Stomach smooth muscle (tissue), 2 donors: ENCODE measurements at regions not wholly inside any gene's neighbourhood (a gene's known extent, or its start where the extent isn't known, plus 50 kb on each side); places are given as distances from the start of the nearest gene placed in this dataset.
"Not testable (repeated sequence)": the region's sequence is repeated elsewhere in the genome, so short reads cannot be mapped to it uniquely, and the experiment has no call there.

Experiments used
- H3K27ac ChIP-seq: one replicate; pipeline ENCODE4 v1.7.0; 2013; ENCODE audit warnings: mild to moderate bottlenecking, low read length, inconsistent platforms
- H3K27me3 ChIP-seq, 2 donors: one replicate each; pipeline ENCODE4 v1.7.0; 2013; ENCODE audit warnings: low read length in 2 of 2; ENCODE audit not compliant: insufficient read depth in 2 of 2, control insufficient read depth in 1 of 2
- H3K36me3 ChIP-seq, 2 donors: one replicate each; pipeline ENCODE4 v1.7.0; 2013; ENCODE audit warnings: low read length in 2 of 2; ENCODE audit not compliant: control insufficient read depth in 2 of 2, insufficient read depth in 2 of 2
- H3K4me1 ChIP-seq: one replicate; pipeline ENCODE4 v1.7.0; 2013; ENCODE audit warnings: low read length; ENCODE audit not compliant: control insufficient read depth, insufficient read depth
- H3K4me3 ChIP-seq, 2 donors: one replicate each; pipeline ENCODE4 v1.7.0; 2013; ENCODE audit warnings: low read length in 2 of 2
- H3K9ac ChIP-seq, 2 donors: one replicate each; pipeline ENCODE4 v1.7.0; 2013; ENCODE audit warnings: low read length in 2 of 2, mild to moderate bottlenecking in 1 of 2
- H3K9me3 ChIP-seq, 2 donors: one replicate each; pipeline ENCODE4 v1.7.0; 2013; ENCODE audit warnings: low read length in 2 of 2; ENCODE audit not compliant: control insufficient read depth in 2 of 2
- donor health status: healthy.
- donor health status: Pancreatic carcinoma.

GRCh38 chr5:39662945-39663344 lies 238.2 kb upstream of the DAB2 start:
- Histone ChIP-seq H3K4me3 (no peak overlapping the region), H3K9ac (no peak overlapping the region), H3K9me3 (no peaks in the 10 kb centered on the region), H3K4me1 (no peaks in the 10 kb centered on the region), H3K36me3 (no peaks in the 10 kb centered on the region), H3K27ac (no peak overlapping the region), H3K27me3 (no peaks in the 10 kb centered on the region)

DNA sequence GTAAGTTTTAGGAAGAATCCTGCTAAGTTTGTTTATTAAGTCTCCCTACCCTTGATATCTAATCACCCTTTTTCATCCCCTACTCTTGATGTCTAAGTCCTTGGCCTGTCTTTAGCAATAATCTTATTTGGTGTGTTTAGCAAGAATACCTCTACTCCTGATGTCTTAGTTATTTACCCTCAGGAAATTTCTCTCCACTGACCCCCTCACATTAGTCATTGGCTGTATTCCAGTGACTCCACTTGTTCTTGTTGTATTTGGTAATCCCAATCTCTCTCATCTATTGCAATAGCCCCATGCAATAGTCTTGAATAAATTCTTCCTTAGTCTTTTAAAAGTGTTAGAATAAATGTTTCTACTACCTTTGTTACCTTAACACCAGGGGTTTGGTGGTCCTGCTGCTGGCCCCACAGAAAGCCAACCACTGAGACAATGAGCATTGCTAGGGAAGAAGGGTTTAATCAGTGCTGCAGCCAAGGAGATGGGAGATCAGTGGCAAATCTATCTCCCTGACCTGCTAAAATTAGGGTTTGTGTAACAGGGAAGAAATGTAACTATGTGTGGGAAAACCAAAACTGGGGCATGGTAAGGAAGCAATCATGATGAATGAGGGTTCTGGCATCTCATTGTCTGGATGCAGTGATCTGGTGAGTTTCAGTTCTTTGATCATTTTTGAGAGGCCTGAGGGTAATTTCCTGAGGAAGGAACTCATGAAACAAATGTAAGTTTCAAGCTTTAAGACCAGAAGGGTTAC lies 236.4 kb upstream of the DAB2 start:
- no peak overlapping the region for H3K27ac ChIP-seq
- H3K9ac ChIP-seq, result no peak overlapping the region
- no peak overlapping the region for H3K4me3 ChIP-seq
- no peaks in the 10 kb centered on the region for H3K36me3 ChIP-seq
- H3K9me3 ChIP-seq, result no peaks in the 10 kb centered on the region
- H3K27me3 ChIP-seq, result no peaks in the 10 kb centered on the region
- H3K4me1 ChIP-seq, result no peaks in the 10 kb centered on the region

DNA sequence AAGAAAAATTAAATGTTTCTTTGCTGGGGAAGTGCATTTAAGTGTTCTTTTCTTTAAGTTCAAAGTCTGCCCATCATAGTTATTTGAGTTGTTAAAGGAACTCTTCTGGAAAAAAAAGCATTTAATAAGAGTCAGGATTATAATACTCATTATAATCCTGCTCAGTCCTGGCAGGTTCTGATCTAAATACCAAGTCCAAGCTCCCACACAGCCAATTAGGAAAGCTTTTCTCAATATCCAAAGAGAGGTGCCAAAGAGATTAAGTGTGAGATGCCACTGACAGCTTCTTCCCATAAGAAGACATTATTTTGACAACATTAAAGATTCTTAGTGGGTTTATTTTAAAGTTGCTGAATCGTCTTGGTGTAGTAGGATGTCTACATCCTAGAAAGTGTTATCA lies 235.2 kb upstream of the DAB2 start:
- no peaks in the 10 kb centered on the region for H3K9me3 ChIP-seq
- H3K27me3 ChIP-seq, result no peaks in the 10 kb centered on the region
- no peak overlapping the region for H3K4me3 ChIP-seq
- H3K9ac ChIP-seq, result no peak overlapping the region
- H3K27ac ChIP-seq, result no peak overlapping the region
- no peaks in the 10 kb centered on the region for H3K36me3 ChIP-seq
- no peaks in the 10 kb centered on the region for H3K4me1 ChIP-seq

DNA sequence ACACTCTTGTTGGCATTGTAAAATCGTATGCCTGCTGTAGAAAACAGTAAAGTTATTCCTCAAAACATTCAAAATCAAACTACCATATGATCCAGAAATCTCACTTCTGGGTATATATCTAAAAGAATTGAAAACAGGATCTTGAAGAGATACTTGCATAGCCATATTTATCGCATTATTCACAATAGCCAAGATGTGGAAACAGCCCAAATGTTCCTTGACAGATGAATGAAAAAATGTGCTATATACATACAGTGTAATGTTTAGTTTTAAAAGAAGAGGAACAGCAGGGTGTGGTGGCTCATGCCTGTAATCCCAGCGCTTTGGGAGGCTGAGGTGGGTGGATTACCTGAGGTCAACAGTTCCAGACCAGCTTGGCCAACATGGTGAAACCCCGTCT lies 234.1 kb upstream of the DAB2 start:
- no peaks in the 10 kb centered on the region for H3K36me3 ChIP-seq
- no peak overlapping the region for H3K27ac ChIP-seq
- no peaks in the 10 kb centered on the region for H3K9me3 ChIP-seq
- H3K4me3 ChIP-seq, result no peak overlapping the region
- no peak overlapping the region for H3K9ac ChIP-seq
- no peaks in the 10 kb centered on the region for H3K4me1 ChIP-seq
- no peaks in the 10 kb centered on the region for H3K27me3 ChIP-seq

DNA sequence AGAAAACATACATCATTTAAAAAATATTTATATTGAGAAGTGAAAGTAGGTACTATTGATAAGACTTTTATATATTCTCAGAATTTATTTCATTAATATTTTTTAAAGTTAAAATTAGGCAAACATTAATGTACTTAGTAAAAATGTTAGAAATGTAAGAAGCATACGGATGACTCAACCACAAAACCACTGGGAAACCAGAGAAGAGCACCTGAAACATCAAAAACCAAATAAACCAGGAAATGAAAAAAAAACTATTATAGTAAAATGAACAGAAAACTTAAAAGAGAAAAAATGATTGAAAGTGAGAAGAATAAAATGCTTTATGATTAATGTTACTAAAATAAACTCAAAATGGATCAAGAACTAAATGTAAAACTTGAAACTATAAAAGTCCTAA lies 233.2 kb upstream of the DAB2 start:
- H3K27ac ChIP-seq, result no peak overlapping the region
- H3K9me3 ChIP-seq, result no peaks in the 10 kb centered on the region
- H3K36me3 ChIP-seq, result no peaks in the 10 kb centered on the region
- no peaks in the 10 kb centered on the region for H3K4me1 ChIP-seq
- no peak overlapping the region for H3K4me3 ChIP-seq
- no peaks in the 10 kb centered on the region for H3K27me3 ChIP-seq
- no peak overlapping the region for H3K9ac ChIP-seq

- no peaks in the 10 kb centered on the region for H3K9me3 ChIP-seq
- no peaks in the 10 kb centered on the region for H3K4me1 ChIP-seq
- H3K27ac ChIP-seq, result no peak overlapping the region
- no peaks in the 10 kb centered on the region for H3K27me3 ChIP-seq
- H3K36me3 ChIP-seq, result no peaks in the 10 kb centered on the region
- H3K4me3 ChIP-seq, result no peak overlapping the region
- H3K9ac ChIP-seq, result no peak overlapping the region
These were observed 231.8 kb upstream of the DAB2 start for GRCh38 chr5:39656600-39656999.

DNA sequence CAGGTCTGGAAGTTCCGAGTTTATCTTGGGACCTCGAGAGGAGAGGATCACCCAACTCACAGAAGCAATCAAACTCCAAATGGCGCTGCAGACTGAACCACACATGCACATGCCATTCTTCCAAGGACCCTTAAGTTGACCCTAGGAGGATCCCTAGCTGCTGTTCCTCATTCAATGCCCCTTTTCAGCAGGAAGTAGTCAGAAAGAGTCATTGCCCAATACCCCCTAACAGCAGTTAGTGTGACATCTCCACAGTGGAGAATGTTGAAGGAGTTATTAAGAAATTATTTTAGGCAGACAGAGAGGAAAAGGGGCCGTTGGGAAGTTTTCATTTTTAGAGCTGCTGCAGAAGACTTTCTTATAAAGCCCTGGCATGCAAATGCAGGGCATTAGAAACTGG lies 229.9 kb upstream of the DAB2 start:
- Histone ChIP-seq H3K4me3 (no peak overlapping the region), H3K4me1 (no peaks in the 10 kb centered on the region), H3K36me3 (no peaks in the 10 kb centered on the region), H3K9me3 (no peaks in the 10 kb centered on the region), H3K27me3 (no peaks in the 10 kb centered on the region), H3K9ac (no peak overlapping the region), H3K27ac (no peak overlapping the region)

- not testable (repeated sequence) for H3K36me3 ChIP-seq, H3K4me1 ChIP-seq, H3K27ac ChIP-seq, H3K4me3 ChIP-seq, H3K9me3 ChIP-seq, H3K27me3 ChIP-seq, H3K9ac ChIP-seq
These were observed 227.7 kb upstream of the DAB2 start for GRCh38 chr5:39652481-39652880.

- Histone ChIP-seq H3K4me3 (no peak overlapping the region), H3K36me3 (no peaks in the 10 kb centered on the region), H3K4me1 (no peaks in the 10 kb centered on the region), H3K9me3 (no peaks in the 10 kb centered on the region), H3K9ac (no peak overlapping the region), H3K27me3 (no peaks in the 10 kb centered on the region), H3K27ac (no peak overlapping the region)
These were observed 227.3 kb upstream of the DAB2 start for GRCh38 chr5:39652036-39652435.

DNA sequence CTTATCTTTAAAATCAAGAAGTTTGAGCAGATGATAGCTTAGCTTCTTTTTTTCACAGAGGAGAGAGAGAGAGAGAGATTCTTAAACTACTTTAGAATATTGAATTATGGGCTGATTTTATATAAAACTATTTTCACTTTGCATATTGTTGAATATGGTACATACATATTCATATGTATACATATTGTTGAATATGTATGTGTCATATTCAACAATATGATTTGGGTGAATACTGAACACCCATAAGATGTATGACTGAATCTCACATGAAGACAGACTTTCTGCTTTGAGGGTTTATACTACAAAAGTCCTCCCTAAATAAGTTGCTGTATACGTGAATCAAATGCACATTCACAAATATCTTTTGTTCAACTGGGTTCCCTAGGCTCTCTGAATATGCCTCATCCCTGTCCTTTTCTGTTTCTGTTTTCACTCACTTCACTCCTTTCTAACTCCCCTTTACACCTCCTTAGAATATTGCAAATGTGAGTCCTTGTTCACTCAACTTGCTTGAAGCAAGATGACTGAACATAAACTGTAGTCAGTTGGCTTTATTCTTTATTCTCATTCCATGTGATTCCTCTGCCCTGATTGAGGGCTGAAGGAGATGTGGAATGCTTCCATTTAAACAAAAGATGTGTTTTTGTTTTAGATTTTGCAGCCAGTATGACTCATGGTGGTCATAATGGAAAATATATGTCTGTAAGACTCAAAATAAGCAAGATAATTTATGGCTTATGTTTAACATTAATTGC lies 225.4 kb upstream of the DAB2 start:
- no peaks in the 10 kb centered on the region for H3K4me1 ChIP-seq
- H3K27ac ChIP-seq, result no peak overlapping the region
- H3K9ac ChIP-seq, result no peak overlapping the region
- H3K27me3 ChIP-seq, result no peaks in the 10 kb centered on the region
- no peaks in the 10 kb centered on the region for H3K9me3 ChIP-seq
- no peak overlapping the region for H3K4me3 ChIP-seq
- H3K36me3 ChIP-seq, result no peaks in the 10 kb centered on the region

- no peak overlapping the region for H3K4me3 ChIP-seq
- no peaks in the 10 kb centered on the region for H3K27me3 ChIP-seq
- no peaks in the 10 kb centered on the region for H3K9me3 ChIP-seq
- no peak overlapping the region for H3K27ac ChIP-seq
- no peaks in the 10 kb centered on the region for H3K4me1 ChIP-seq
- H3K36me3 ChIP-seq, result no peaks in the 10 kb centered on the region
- H3K9ac ChIP-seq, result no peak overlapping the region
These were observed 224.1 kb upstream of the DAB2 start for GRCh38 chr5:39648848-39649227.
